ENCODE measurements at regions not wholly inside any gene's neighbourhood (a gene's known extent, or its start where the extent isn't known, plus 50 kb on each side); places are given as distances from the start of the nearest gene placed in this dataset.

DNA sequence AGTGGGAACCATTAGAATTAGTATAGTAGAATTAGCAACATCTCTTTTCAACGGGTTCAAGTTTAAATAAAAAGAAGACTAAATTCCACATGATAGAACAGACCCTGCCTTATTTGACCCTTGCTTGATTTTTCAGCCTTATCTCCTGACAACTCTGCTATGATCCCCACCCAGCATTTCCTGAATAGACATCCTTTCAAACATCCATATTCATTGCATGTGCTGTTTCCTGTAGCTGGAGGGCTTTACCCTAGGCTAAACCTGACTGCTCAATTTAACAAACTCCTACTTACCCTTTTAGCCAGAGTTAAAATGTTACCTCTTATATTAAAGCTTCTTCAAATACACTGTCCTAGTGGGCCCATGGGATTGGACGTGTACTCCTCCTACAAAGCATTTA, 594.8 kb upstream of the ARID1B start:
- H3K36me3 ChIP-seq = no peaks in the 10 kb centered on the region
- 50 to 61% (median 54%) methylated on average over 2 of the region's 2 CpGs for WGBS, 5 donors
- TF ChIP-seq POLR2A (IDR thresholded peaks at IDR 0.05) = no peak
- intact Hi-C loops (cut with DNase I; ENCODE audit: low total_unique reads) = no loop called here
- H3K27me3 ChIP-seq = no peaks in the 10 kb centered on the region
- no peak overlapping the region for H3K27ac ChIP-seq
- DNase-seq = peak in 1 of 2 donors; percentile 7
- H3K4me1 ChIP-seq = peaks cover 0 to 4% (median 0%) of the 10 kb centered on the region in 4 donors
- H3K9me3 ChIP-seq = no peaks in the 10 kb centered on the region
- no peak overlapping the region for H3K4me3 ChIP-seq

DNA sequence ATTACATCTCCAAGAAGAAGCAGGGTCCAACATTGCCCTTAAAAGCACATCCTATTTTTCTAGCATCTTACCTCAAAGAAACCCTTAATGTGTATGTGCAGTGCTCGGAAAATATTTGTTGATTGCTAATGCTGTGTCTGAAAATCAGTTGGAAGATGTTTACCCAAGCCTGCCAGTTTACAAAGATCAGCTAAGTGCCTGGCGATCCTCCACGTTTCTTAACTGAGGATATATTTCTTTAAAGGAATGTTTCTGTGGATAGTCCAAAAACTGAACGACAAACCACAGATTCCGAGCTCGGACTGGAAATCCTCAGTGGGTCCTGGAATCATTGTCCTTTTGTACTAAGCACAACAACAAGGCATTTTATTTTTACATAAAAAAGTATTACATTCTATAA, 595.7 kb upstream of the ARID1B start:
- Histone ChIP-seq H3K4me3 (no peak overlapping the region), H3K4me1 (peaks cover 0 to 4% (median 0%) of the 10 kb centered on the region in 4 donors), H3K27me3 (no peaks in the 10 kb centered on the region), H3K27ac (no peak overlapping the region), H3K36me3 (no peaks in the 10 kb centered on the region), H3K9me3 (no peaks in the 10 kb centered on the region)
- TF ChIP-seq EP300 (IDR thresholded peaks at IDR 0.05) (no peak), POLR2AphosphoS5 (IDR thresholded peaks at IDR 0.05) (no peak), POLR2A (IDR thresholded peaks at IDR 0.05) (no peak)
- TF ChIP-seq, protein P1, sequence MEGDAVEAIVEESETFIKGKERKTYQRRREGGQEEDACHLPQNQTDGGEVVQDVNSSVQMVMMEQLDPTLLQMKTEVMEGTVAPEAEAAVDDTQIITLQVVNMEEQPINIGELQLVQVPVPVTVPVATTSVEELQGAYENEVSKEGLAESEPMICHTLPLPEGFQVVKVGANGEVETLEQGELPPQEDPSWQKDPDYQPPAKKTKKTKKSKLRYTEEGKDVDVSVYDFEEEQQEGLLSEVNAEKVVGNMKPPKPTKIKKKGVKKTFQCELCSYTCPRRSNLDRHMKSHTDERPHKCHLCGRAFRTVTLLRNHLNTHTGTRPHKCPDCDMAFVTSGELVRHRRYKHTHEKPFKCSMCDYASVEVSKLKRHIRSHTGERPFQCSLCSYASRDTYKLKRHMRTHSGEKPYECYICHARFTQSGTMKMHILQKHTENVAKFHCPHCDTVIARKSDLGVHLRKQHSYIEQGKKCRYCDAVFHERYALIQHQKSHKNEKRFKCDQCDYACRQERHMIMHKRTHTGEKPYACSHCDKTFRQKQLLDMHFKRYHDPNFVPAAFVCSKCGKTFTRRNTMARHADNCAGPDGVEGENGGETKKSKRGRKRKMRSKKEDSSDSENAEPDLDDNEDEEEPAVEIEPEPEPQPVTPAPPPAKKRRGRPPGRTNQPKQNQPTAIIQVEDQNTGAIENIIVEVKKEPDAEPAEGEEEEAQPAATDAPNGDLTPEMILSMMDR (IDR thresholded peaks at IDR 0.05) = no peak
- WGBS, 5 donors = 52 to 71% (median 67%) methylated on average over 6 of the region's 6 CpGs
- no peak for DNase-seq
- intact Hi-C loops (cut with DNase I; ENCODE audit: low total_unique reads) = no loop called here

DNA sequence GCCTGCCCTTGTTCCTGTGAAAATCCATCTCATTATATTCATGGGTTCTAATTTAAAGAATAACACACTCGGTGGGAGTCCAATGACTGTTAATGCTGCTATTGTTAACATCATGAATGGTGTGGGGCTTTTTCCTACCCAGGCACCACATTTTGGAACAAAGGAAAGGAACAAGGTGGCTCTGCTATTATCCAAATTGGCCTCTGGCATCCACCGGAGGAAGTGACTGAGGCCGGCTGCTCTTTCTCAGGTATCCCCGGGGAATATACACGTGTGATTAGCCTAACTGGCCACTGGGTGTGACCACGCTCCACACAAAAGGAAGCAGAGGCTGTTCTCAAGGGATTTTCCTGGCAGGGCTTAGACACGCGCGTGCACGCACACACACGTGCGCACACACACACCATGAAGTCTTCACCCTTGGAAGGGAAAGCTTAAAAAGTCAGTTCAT, 601.2 kb upstream of the ARID1B start:
- H3K9me3 ChIP-seq = no peaks in the 10 kb centered on the region
- no peaks in the 10 kb centered on the region for H3K36me3 ChIP-seq
- WGBS, 5 donors = 34 to 50% (median 42%) methylated on average over 12 of the region's 12 CpGs
- H3K27ac ChIP-seq = no peak overlapping the region
- intact Hi-C loops (cut with DNase I; ENCODE audit: low total_unique reads) = no loop called here
- no peaks in the 10 kb centered on the region for H3K4me1 ChIP-seq
- H3K27me3 ChIP-seq = no peaks in the 10 kb centered on the region
- H3K4me3 ChIP-seq = no peak overlapping the region
- DNase-seq = peak; percentile 27 to 67
- TF ChIP-seq, protein P1 (IDR thresholded peaks at IDR 0.05) = peak in 3 of 7 experiments; percentile 9 to 25 (median 17)
- TF ChIP-seq POLR2A (IDR thresholded peaks at IDR 0.05) = no peak
- TF ChIP-seq POLR2AphosphoS5 (IDR thresholded peaks at IDR 0.05) = peak in 1 of 3 donors; percentile 23
- TF ChIP-seq EP300 (IDR thresholded peaks at IDR 0.05) = no peak

DNA sequence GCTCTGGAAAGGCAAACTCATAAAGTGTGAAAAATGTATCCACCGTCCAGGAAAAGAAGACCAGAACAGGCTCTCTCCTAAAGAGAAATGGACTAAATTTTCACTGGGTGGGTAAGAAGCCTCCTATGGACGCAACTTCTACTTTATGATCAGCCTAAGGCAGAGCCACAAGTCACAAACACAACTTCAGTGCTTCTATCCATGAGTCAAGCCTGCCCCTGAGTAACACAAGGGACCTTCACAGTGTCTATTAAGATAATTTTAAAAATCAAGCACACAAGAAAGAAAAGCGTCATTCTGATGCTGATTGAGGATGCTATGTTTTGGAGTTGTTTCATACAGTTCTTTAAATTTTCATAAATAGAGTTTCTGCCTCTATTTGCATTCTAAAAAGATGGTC, 601.7 kb upstream of the ARID1B start:
- no peaks in the 10 kb centered on the region for H3K36me3 ChIP-seq
- no peak for TF ChIP-seq EP300 (IDR thresholded peaks at IDR 0.05)
- no peak for TF ChIP-seq POLR2A (IDR thresholded peaks at IDR 0.05)
- H3K4me1 ChIP-seq = no peaks in the 10 kb centered on the region
- H3K27me3 ChIP-seq = no peaks in the 10 kb centered on the region
- H3K27ac ChIP-seq = no peak overlapping the region
- H3K4me3 ChIP-seq = no peak overlapping the region
- H3K9me3 ChIP-seq = no peaks in the 10 kb centered on the region
- WGBS, 5 donors = 62 to 90% (median 82%) methylated on average over 2 to 3 of the region's 3 CpGs
- no peak for DNase-seq
- intact Hi-C loops (cut with DNase I; ENCODE audit: low total_unique reads) = no loop called here

DNA sequence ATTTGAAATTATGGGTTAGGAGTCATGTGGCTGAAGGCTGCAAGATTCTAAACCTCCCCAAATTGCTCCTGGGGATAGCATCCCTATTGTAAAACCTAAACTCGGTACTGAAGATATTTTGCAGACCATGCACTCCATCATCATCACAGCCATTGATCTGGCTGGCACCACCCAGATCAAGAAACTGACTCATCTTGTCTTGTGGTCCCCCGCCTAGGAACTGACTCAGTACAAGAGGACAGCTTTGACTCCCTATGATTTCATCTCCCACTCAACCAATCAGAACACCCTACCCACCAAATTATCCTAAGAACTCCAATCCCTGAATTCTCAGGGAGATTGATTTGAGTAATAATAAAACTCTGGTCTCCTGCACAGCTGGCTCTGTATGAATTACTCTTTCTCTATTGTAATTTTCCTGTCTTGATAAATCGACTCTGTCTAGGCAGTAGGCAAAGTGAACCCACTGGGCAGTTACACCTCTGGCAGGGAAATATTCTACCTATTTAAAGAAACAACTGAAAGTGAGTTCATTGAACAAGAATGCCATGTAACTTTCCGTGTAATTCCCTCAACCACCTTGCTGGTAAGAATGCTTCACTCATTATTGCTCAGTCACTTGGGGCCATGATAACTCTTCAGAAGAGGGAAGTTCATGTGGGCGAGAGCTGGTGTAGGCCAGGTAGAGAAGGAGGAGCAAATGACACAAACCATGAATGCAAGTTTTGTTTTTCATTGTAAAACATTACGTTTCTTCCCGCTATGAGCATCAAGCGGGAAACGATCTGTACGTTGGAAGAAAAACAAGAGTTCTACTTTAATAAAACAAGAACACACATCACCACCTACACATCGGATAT, 602.9 kb upstream of the ARID1B start:
- no peaks in the 10 kb centered on the region for H3K36me3 ChIP-seq
- no peak overlapping the region for H3K27ac ChIP-seq
- H3K4me1 ChIP-seq = no peaks in the 10 kb centered on the region
- intact Hi-C loops (cut with DNase I; ENCODE audit: low total_unique reads) = no loop called here
- no peak for DNase-seq
- TF ChIP-seq, protein P1 (IDR thresholded peaks at IDR 0.05) = no peak
- TF ChIP-seq EP300 (IDR thresholded peaks at IDR 0.05) = no peak
- no peak for TF ChIP-seq POLR2AphosphoS5 (IDR thresholded peaks at IDR 0.05)
- no peak for TF ChIP-seq POLR2A (IDR thresholded peaks at IDR 0.05)
- 81 to 93% (median 86%) methylated on average over 11 of the region's 11 CpGs for WGBS, 5 donors
- no peak overlapping the region for H3K4me3 ChIP-seq
- H3K9me3 ChIP-seq = no peaks in the 10 kb centered on the region
- H3K27me3 ChIP-seq = no peaks in the 10 kb centered on the region

Data from stomach (tissue), 8 donors.